Esophagus muscularis mucosa (tissue), 4 donors: ENCODE measurements at regions not wholly inside any gene's neighbourhood (a gene's known extent, or its start where the extent isn't known, plus 50 kb on each side); places are given as distances from the start of the nearest gene placed in this dataset.

Experiments used
- DNase-seq: peaks from one replicate; pipeline ENCODE4 v3.0.0-alpha.2; 2017; ENCODE audit errors: extremely low spot score
- H3K27ac ChIP-seq, 4 donors: fragments of 200-600 bp; sonication (generic); replicated peaks in 1 of 4; 1 replicate in 3 of 4; 2 replicates in 1 of 4; pipeline ENCODE4 v1.5.1; 2016 to 2019; ENCODE audit warnings: mild to moderate bottlenecking in 1 of 4
- H3K27me3 ChIP-seq, 4 donors: fragments of 200-600 bp; sonication (generic); one replicate each; pipeline versions ENCODE4 v1.5.1 to v1.6.0; 2016 to 2019
- H3K36me3 ChIP-seq, 4 donors: fragments of 200-600 bp; sonication (generic); one replicate each; pipeline ENCODE4 v1.5.1; 2016 to 2019
- H3K4me1 ChIP-seq, 4 donors: fragments of 200-600 bp; sonication (generic); one replicate each; pipeline ENCODE4 v1.5.1; 2016 to 2019
- H3K4me3 ChIP-seq, 4 donors: fragments of 200-600 bp; sonication (generic); 1 replicate in 2 of 4; 2 replicates in 2 of 4; pipeline ENCODE4 v1.5.1; 2016 to 2019; ENCODE audit warnings: mild to moderate bottlenecking in 4 of 4, moderate library complexity in 1 of 4
- H3K9me3 ChIP-seq, 4 donors: fragments of 200-600 bp; sonication (generic); 1 replicate in 3 of 4; 2 replicates in 1 of 4; pipeline ENCODE4 v1.5.1; 2016 to 2019
- CTCF ChIP-seq, 3 experiments: fragments of 200-600 bp in 2 of 3; fragments of 450-650 bp in 1 of 3; sonication (generic) in 2 of 3; IDR thresholded peaks; one replicate each; pipeline ENCODE4 v1.5.1; 2017 to 2019; ENCODE audit warnings: antibody characterized with exemption in 3 of 3, mild to moderate bottlenecking in 2 of 3, moderate library complexity in 1 of 3
- EP300 ChIP-seq: sonication (generic); formaldehyde crosslinking; IDR thresholded peaks from one replicate; pipeline ENCODE4 v1.6.1; 2017; ENCODE audit warnings: antibody characterized with exemption
- POLR2A ChIP-seq: fragments of 450-650 bp; IDR thresholded peaks from one replicate; pipeline ENCODE4 v1.6.1; 2017; ENCODE audit warnings: antibody characterized with exemption, moderate library complexity, mild to moderate bottlenecking, low read depth
- POLR2AphosphoS5 ChIP-seq, 2 donors: sonication (generic); formaldehyde crosslinking; IDR thresholded peaks; one replicate each; pipeline ENCODE4 v1.6.1; 2017; ENCODE audit warnings: antibody characterized with exemption in 2 of 2
- WGBS: methylation state at CpG from one replicate; pipeline ENCODE4 v1.1.5; 2018; 5-methylcytosine and 5-hydroxymethylcytosine counted together
- intact Hi-C: fragments of 100-400 bp; cut with DNase I; formaldehyde crosslinking; loops from one replicate; pipeline ENCODE4 v1.15.1; 2023

GRCh38 chr16:85400305-85401205 is 212.6 kb upstream of the GSE1 start:
- TF ChIP-seq POLR2A (no peak), EP300 (no peak), POLR2AphosphoS5 (IDR thresholded peaks at IDR 0.05) (no peak), CTCF (IDR thresholded peaks at IDR 0.05) (no peak)
- no peak for DNase-seq

DNA sequence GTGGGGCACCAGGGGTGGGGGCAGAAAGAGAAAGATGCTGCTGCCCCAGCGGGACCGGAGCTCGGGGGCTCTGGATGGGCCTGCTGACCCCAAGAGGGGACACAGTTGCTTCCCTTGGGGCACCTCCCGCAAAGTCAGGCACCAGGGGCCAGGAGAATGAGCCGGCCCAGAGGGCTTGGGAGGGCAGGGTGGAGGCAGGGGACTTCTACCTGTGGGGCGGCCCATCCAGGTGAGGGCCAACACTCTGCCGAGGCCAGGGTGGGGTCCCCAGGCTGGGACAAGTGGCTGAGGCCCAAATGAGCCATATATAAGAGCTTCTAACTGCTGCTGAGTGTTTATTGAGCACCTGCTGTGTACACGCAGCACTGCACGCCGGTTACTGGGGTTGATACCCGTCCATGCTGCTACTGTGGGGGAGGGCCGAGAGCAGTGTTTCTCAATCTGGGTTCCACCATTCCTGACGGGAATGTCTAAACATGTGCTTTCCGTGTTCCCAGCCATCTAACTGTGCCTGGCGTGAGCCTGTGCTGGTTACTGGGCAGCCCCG is 211.7 kb upstream of the GSE1 start:
- TF ChIP-seq EP300 (no peak), POLR2AphosphoS5 (IDR thresholded peaks at IDR 0.05) (no peak), CTCF (IDR thresholded peaks at IDR 0.05) (no peak), POLR2A (no peak)
- intact Hi-C loops = no loop called here
- 87% methylated on average over 12 of the region's 16 CpGs for WGBS

More at GRCh38 chr16:85400305-85401205, 212.6 kb upstream of the GSE1 start:
- intact Hi-C loops = no loop called here
- no peaks in the 10 kb centered on the region for H3K36me3 ChIP-seq
- no peak overlapping the region for H3K4me3 ChIP-seq
- 92% methylated on average over 25 of the region's 25 CpGs for WGBS
- H3K27me3 ChIP-seq = no peaks in the 10 kb centered on the region
- H3K4me1 ChIP-seq = peaks cover 17 to 31% (median 25%) of the 10 kb centered on the region in 4 donors
- H3K27ac ChIP-seq = no peak overlapping the region
- H3K9me3 ChIP-seq = no peaks in the 10 kb centered on the region

DNA sequence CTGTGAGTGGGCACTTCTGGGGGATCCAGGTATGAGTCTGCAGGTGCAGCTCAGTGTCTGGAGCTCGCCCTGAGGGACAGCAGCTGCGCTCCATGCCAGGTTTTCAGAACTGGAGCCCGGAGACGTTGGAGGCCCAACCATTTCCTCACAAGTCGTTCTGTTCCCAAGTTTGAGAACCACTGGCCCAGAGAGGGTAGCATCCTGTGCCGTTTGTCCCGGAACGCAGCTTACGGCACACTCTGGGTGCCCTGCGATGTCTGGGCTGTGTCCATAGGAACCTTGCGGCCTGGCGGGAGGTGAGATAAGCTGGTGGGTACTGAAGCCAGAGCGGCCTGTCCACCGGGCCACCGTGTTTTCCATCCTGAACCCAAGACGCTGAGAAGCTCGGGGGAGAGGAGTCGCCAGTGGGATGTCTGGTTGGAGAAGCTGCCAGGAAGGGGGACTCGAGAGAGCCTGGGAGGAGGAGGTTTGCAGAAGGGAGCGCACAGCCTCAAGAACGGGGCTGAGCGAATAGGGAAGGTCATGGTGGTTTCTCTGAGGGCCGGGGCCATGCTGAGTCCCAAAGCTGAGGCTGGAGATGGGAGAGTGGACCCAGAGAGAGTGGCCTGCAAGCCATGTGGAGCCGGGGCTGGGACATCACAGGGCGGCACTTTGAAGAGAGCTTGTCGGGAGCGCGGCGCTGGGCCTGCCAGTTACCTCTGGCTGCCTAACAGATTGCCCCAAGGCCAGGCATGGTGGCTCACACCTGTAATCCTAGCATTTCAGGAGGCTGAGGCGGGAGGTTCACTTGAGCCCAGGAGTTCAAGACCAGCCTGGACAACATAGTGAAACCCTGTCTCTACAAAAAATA is 211.0 kb upstream of the GSE1 start:
- TF ChIP-seq CTCF (IDR thresholded peaks at IDR 0.05) = no peak
- no peak for TF ChIP-seq POLR2A
- TF ChIP-seq POLR2AphosphoS5 (IDR thresholded peaks at IDR 0.05) = no peak
- no peak for TF ChIP-seq EP300
- DNase-seq = no peak
- H3K27ac ChIP-seq = no peak overlapping the region
- no peaks in the 10 kb centered on the region for H3K36me3 ChIP-seq
- H3K27me3 ChIP-seq = no peaks in the 10 kb centered on the region
- no peak overlapping the region for H3K4me3 ChIP-seq
- H3K4me1 ChIP-seq = peaks cover 5 to 15% (median 11%) of the 10 kb centered on the region in 4 donors
- intact Hi-C loops = no loop called here
- no peaks in the 10 kb centered on the region for H3K9me3 ChIP-seq
- 96% methylated on average over 29 of the region's 30 CpGs for WGBS

More for the DNA sequence above, 211.7 kb upstream of the GSE1 start:
- Histone ChIP-seq H3K36me3 (no peaks in the 10 kb centered on the region), H3K27me3 (no peaks in the 10 kb centered on the region), H3K4me1 (peaks cover 8 to 22% (median 16%) of the 10 kb centered on the region in 4 donors), H3K9me3 (no peaks in the 10 kb centered on the region), H3K27ac (no peak overlapping the region), H3K4me3 (no peak overlapping the region)
- no peak for DNase-seq

GRCh38 chr16:85402910-85403692 is 210.0 kb upstream of the GSE1 start:
- intact Hi-C loops = no loop called here
- Histone ChIP-seq H3K36me3 (no peaks in the 10 kb centered on the region), H3K4me3 (no peak overlapping the region), H3K4me1 (peaks cover 5 to 11% (median 7%) of the 10 kb centered on the region in 4 donors), H3K27ac (no peak overlapping the region), H3K27me3 (no peaks in the 10 kb centered on the region), H3K9me3 (no peaks in the 10 kb centered on the region)
- DNase-seq = no peak
- 50% methylated on average over 14 of the region's 19 CpGs for WGBS
- no peak for TF ChIP-seq EP300
- no peak for TF ChIP-seq POLR2AphosphoS5 (IDR thresholded peaks at IDR 0.05)
- TF ChIP-seq POLR2A = no peak
- TF ChIP-seq CTCF (IDR thresholded peaks at IDR 0.05) = no peak
